ENCODE measurements at regions not wholly inside any gene's neighbourhood (a gene's known extent, or its start where the extent isn't known, plus 50 kb on each side); places are given as distances from the start of the nearest gene placed in this dataset.

- DNase-seq = no peak
- no peak for TF ChIP-seq POLR2AphosphoS5 (IDR thresholded peaks at IDR 0.05)
- no peak for TF ChIP-seq POLR2A (IDR thresholded peaks at IDR 0.05)
- TF ChIP-seq CTCF (IDR thresholded peaks at IDR 0.05) = no peak
- no peaks in the 10 kb centered on the region for H3K36me3 ChIP-seq
- H3K4me1 ChIP-seq = peaks cover 0 to 9% (median 4%) of the 10 kb centered on the region in 4 donors
- H3K27me3 ChIP-seq = no peaks in the 10 kb centered on the region
- no peak overlapping the region for H3K27ac ChIP-seq
- 91 to 95% methylated on average over 1 of the region's 1 CpG for WGBS, 2 donors
- no peaks in the 10 kb centered on the region for H3K9me3 ChIP-seq
- no peak overlapping the region for H3K4me3 ChIP-seq
- intact Hi-C loops (cut with DNase I) = no loop called here
These were observed 824.4 kb downstream of the MTRR start for GRCh38 chr5:8693341-8693844.

- DNase-seq = no peak
- no peaks in the 10 kb centered on the region for H3K36me3 ChIP-seq
- TF ChIP-seq CTCF (IDR thresholded peaks at IDR 0.05) = no peak
- no peak for TF ChIP-seq EP300 (IDR thresholded peaks at IDR 0.05)
- intact Hi-C loops (cut with DNase I) = no loop called here
- no peak overlapping the region for H3K4me3 ChIP-seq
- no peaks in the 10 kb centered on the region for H3K27me3 ChIP-seq
- H3K9me3 ChIP-seq = no peaks in the 10 kb centered on the region
- 88 to 89% methylated on average over 3 of the region's 3 CpGs for WGBS, 2 donors
- no peak overlapping the region for H3K27ac ChIP-seq
- peaks cover 0 to 9% (median 4%) of the 10 kb centered on the region in 4 donors for H3K4me1 ChIP-seq
These were observed 825.6 kb downstream of the MTRR start for GRCh38 chr5:8694545-8694944.

- WGBS, 2 donors = 70 to 75% methylated on average over 10 of the region's 10 CpGs
- no peak overlapping the region for H3K4me3 ChIP-seq
- H3K27me3 ChIP-seq = no peaks in the 10 kb centered on the region
- DNase-seq = no peak
- TF ChIP-seq EP300 (IDR thresholded peaks at IDR 0.05) = no peak
- TF ChIP-seq POLR2A (IDR thresholded peaks at IDR 0.05) = no peak
- TF ChIP-seq CTCF (IDR thresholded peaks at IDR 0.05) = no peak
- TF ChIP-seq POLR2AphosphoS5 (IDR thresholded peaks at IDR 0.05) = no peak
- peaks cover 0 to 9% (median 4%) of the 10 kb centered on the region in 4 donors for H3K4me1 ChIP-seq
- intact Hi-C loops (cut with DNase I) = no loop called here
- H3K36me3 ChIP-seq = no peaks in the 10 kb centered on the region
- H3K27ac ChIP-seq = peak overlapping the region in 1 of 4 donors; percentile 19
- H3K9me3 ChIP-seq = no peaks in the 10 kb centered on the region
These were observed 827.2 kb downstream of the MTRR start for GRCh38 chr5:8695902-8696845.

GRCh38 chr5:8700222-8700621 is 831.3 kb downstream of the MTRR start:
- no peak for TF ChIP-seq EP300 (IDR thresholded peaks at IDR 0.05)
- no peak for TF ChIP-seq CTCF (IDR thresholded peaks at IDR 0.05)
- no peak for TF ChIP-seq POLR2AphosphoS5 (IDR thresholded peaks at IDR 0.05)
- TF ChIP-seq POLR2A (IDR thresholded peaks at IDR 0.05) = no peak
- 72 to 83% methylated on average over 5 of the region's 5 CpGs for WGBS, 2 donors
- intact Hi-C loops (cut with DNase I) = no loop called here
- Histone ChIP-seq H3K27me3 (no peaks in the 10 kb centered on the region), H3K9me3 (no peaks in the 10 kb centered on the region), H3K36me3 (no peaks in the 10 kb centered on the region), H3K27ac (no peak overlapping the region), H3K4me1 (peaks cover 0 to 9% (median 4%) of the 10 kb centered on the region in 4 donors), H3K4me3 (no peak overlapping the region)
- DNase-seq = no peak
